ENCODE measurements at regions not wholly inside any gene's neighbourhood (a gene's known extent, or its start where the extent isn't known, plus 50 kb on each side); places are given as distances from the start of the nearest gene placed in this dataset.
"Not testable (repeated sequence)": the region's sequence is repeated elsewhere in the genome, so short reads cannot be mapped to it uniquely, and the experiment has no call there.

GRCh38 chr3:167100651-167101050 is 279.4 kb downstream of the ZBBX start:
- no peak for DNase-seq

GRCh38 chr3:167100200-167100599 is 279.9 kb downstream of the ZBBX start:
- no peak for DNase-seq

- no peak for DNase-seq
Measured at GRCh38 chr3:167095976-167096375, 284.1 kb downstream of the ZBBX start.

GRCh38 chr3:167094632-167095031 is 285.5 kb downstream of the ZBBX start:
- no peak for DNase-seq

- DNase-seq, result no peak
Measured at GRCh38 chr3:167091226-167091625, 288.9 kb downstream of the ZBBX start.

- DNase-seq, result no peak
Measured at GRCh38 chr3:167084545-167084944, 295.6 kb downstream of the ZBBX start.

GRCh38 chr3:167078070-167078622 is 302.0 kb downstream of the ZBBX start:
- DNase-seq, result no peak

GRCh38 chr3:167067787-167068161 is 312.3 kb downstream of the ZBBX start:
- DNase-seq, result no peak

GRCh38 chr3:167066977-167067786 is 312.9 kb downstream of the ZBBX start:
- no peak for DNase-seq

- DNase-seq, result no peak
Measured at GRCh38 chr3:167057581-167057980, 322.5 kb downstream of the ZBBX start.

GRCh38 chr3:167054926-167055325 is 325.2 kb downstream of the ZBBX start:
- DNase-seq, result no peak

- DNase-seq, result no peak
Measured at GRCh38 chr3:167051421-167051820, 328.7 kb downstream of the ZBBX start.

- no peak for DNase-seq
Measured at GRCh38 chr3:167033866-167034265, 346.2 kb downstream of the ZBBX start.

- DNase-seq, result peak; percentile 29
Measured at GRCh38 chr3:167032267-167032876, 347.7 kb downstream of the ZBBX start.

GRCh38 chr3:167031364-167032049 is 348.6 kb downstream of the ZBBX start:
- DNase-seq, result no peak

- no peak for DNase-seq
Measured at GRCh38 chr3:167030082-167030725, 349.9 kb downstream of the ZBBX start.

- not testable (repeated sequence) for DNase-seq
Measured at GRCh38 chr3:167019503-167019902, 360.6 kb downstream of the ZBBX start.

GRCh38 chr3:167018591-167019111 is 361.4 kb downstream of the ZBBX start:
- DNase-seq, result not testable (repeated sequence)

GRCh38 chr3:167012691-167013090 is 367.4 kb downstream of the ZBBX start:
- no peak for DNase-seq

GRCh38 chr3:167008791-167009190 is 371.3 kb downstream of the ZBBX start:
- no peak for DNase-seq

GRCh38 chr3:167001374-167001773 is 378.7 kb downstream of the ZBBX start:
- no peak for DNase-seq

GRCh38 chr3:166993015-166993630 is 387.0 kb downstream of the ZBBX start:
- no peak for DNase-seq
